Skeletal muscle tissue (tissue), 3 donors: ENCODE measurements at regions not wholly inside any gene's neighbourhood (a gene's known extent, or its start where the extent isn't known, plus 50 kb on each side); places are given as distances from the start of the nearest gene placed in this dataset.

Source experiments
- H3K27ac ChIP-seq: one replicate; pipeline ENCODE4 v1.7.0; 2013; ENCODE audit warnings: mild to moderate bottlenecking, low read depth, low read length, inconsistent platforms
- H3K27me3 ChIP-seq, 3 donors: one replicate each; pipeline ENCODE4 v1.7.0; 2013; ENCODE audit warnings: low read length in 3 of 3; ENCODE audit not compliant: control insufficient read depth in 3 of 3, insufficient read depth in 3 of 3
- H3K36me3 ChIP-seq, 3 donors: one replicate each; pipeline ENCODE4 v1.7.0; 2013; ENCODE audit warnings: low read length in 3 of 3; ENCODE audit not compliant: control insufficient read depth in 3 of 3, insufficient read depth in 3 of 3
- H3K4me1 ChIP-seq, 3 donors: one replicate each; pipeline ENCODE4 v1.7.0; 2013; ENCODE audit warnings: low read length in 3 of 3, mild to moderate bottlenecking in 3 of 3; ENCODE audit not compliant: control insufficient read depth in 3 of 3, insufficient read depth in 3 of 3
- H3K4me3 ChIP-seq, 3 donors: one replicate each; pipeline ENCODE4 v1.7.0; 2013; ENCODE audit warnings: low read length in 3 of 3
- H3K9ac ChIP-seq, 3 donors: one replicate each; pipeline ENCODE4 v1.7.0; 2013; ENCODE audit warnings: low read length in 3 of 3, mild to moderate bottlenecking in 3 of 3, moderate library complexity in 2 of 3, low read depth in 1 of 3
- H3K9me3 ChIP-seq, 3 donors: one replicate each; pipeline ENCODE4 v1.7.0; 2013; ENCODE audit warnings: low read length in 3 of 3; ENCODE audit not compliant: control insufficient read depth in 3 of 3
- donor health status: Osteomylitis.

DNA sequence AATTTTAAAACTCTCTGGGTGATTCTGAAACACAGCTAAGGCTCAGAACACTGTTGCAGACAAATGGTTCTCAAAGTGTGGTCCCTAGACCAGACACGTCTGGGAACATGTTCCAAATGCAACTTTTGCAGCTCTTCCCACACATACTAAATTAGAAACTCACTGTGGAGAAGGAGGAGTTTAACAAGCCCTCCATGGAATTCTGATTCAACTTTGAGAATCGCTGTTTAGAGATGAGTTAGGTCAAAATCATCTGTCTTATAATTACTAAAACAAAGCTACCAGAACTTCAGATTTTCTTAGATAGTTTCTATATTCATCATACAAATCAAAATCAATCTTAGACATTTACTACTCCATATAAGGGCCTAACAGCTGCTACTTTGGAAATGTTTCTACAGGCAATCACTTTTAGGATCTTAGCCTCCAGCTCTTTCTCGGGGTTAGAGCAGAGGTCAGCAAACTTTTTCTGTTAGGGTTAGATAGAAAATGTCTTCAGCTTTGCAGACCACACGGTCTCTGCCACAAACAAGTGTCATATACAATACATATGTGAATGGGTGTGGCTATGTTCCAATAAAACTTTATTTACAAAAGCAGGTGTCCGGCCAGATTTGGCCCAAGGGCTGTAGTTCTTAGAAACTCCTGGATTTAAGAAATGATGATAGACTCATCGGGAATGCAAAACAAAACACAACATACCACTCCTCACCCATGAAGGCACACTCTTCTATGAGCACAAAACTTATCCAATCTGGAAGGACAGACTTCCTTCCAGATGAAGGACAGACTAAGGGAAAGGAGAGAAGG lies 50.0 kb upstream of the ARHGAP18 start:
- Histone ChIP-seq H3K4me1 (no peaks in the 10 kb centered on the region), H3K27ac (no peak overlapping the region), H3K36me3 (no peaks in the 10 kb centered on the region), H3K9me3 (no peaks in the 10 kb centered on the region), H3K27me3 (peaks cover 0 to 5% (median 0%) of the 10 kb centered on the region in 3 donors), H3K9ac (no peak overlapping the region), H3K4me3 (no peak overlapping the region)
